Skin of body (tissue), 1 donor: ENCODE measurements at regions not wholly inside any gene's neighbourhood (a gene's known extent, or its start where the extent isn't known, plus 50 kb on each side); places are given as distances from the start of the nearest gene placed in this dataset.
"Not testable (repeated sequence)": the region's sequence is repeated elsewhere in the genome, so short reads cannot be mapped to it uniquely, and the experiment has no call there.

Source experiments
- DNase-seq: peaks from one replicate; lab custom pipeline; 2025; lab: John Stamatoyannopoulos, UW

DNA sequence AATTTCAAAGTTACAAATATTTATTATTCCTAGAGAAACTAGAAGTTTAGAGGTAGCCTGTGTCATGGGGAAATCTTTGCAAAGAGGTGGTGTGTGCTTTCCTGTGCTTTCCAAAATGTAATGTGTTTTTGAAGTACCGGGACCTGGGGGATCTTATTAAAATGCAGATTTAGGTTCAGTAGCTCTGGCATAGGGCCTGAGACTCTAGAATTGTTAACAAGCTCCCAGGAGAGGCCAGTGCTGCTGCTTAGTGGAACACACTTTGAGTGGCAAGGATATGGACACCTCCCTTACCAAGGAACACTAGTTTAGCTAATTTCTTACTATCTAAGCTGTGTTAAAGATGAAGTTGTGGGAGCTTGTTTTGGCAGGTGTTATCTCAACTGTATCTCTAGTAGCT lies 428.9 kb downstream of the VGLL3 start:
- no peak for DNase-seq

DNA sequence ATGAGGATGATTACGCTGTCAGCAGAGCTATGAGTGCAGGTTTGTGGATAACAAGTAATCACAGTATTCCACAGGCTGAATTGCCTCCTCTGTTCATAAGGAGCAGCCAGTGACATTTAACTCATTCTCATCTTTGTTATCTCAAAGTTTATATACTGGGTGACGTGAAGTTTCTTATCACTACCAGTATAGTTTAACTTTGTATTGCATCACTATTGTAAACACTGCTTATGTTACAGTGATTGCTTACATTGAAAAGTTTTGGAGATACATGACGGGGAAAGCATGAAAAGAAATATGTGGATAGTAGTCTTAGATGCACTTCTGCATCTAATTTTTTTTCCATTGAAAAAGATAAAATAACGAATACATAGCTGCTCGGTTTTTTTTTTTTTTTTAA lies 429.7 kb downstream of the VGLL3 start:
- no peak for DNase-seq

DNA sequence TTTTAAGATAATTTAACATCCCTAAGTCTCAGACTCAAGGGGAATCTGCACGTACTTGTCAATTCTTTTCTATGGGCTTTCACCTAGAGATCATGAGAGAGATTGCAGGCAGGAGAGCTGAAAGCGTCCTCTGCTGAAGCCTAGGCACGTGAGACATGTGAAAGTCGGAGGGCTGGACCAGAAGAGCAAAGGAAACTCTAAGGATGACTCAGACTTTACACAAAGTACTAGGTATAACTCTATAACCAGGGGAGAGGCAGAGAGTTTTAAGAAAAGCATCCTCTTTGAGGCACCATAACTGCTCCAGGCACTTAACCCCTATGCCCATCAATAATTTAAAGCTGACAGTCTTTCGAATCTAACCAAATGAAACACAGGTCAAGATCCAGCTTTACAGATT lies 436.6 kb downstream of the VGLL3 start:
- no peak for DNase-seq

DNA sequence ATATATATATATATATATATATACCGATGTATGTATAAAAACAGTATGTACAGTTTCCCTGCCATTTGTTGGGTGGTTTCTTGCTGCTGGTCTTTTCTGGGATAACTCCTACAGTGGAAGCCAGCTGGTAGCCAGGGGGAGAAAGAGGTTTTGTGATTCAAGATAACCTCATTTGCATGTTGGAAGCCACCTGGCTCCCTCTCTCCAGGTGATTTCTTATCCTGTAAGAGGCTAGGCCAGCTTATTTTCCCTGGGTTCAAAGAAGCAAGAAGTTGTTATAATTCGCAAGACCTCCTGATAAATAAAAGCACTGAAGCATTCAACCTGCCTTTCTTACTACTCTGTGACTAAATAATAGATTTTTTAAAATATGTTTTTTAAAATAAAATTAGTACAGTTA lies 443.3 kb downstream of the VGLL3 start:
- DNase-seq: no peak

DNA sequence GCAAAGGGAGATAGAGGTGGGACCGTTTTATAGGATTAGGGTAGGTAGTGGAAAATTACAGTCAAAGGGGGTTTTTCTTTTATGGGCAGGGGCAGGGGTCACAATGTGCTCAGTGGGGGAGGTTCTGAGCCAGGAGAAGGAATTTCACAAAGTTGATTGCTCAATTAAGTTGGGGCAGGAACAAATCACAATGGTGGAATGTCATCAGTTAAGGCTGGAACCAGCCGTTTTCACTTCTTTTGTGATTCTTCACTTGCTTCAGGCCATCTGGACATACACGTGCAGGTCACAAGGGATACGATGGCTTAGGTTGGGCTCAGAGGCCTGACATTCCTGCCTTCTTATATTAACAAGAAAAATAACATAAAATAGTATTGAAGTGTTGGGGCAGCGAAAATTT lies 453.8 kb downstream of the VGLL3 start:
- DNase-seq: no peak

DNA sequence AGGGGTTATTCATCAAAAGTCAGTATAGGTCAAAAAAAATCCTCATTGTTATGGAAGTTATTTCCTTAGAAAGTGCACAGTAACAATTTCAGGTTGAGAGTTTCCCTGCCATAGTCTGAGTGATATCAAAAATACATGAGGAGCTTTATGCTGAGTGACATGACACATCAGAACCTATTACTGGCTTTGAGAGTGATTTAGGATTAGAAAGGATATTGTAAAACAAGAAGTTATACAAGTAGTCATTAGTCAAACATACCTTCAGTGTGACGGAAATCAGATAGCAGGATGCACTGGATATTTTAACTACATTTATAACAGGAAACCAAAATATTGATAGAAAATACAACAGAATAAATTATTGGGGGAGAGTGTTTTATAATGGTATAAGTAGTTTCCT lies 471.1 kb downstream of the VGLL3 start:
- DNase-seq: no peak

GRCh38 chr3:86481636-86482035 lies 509.3 kb downstream of the VGLL3 start:
- DNase-seq: no peak

DNA sequence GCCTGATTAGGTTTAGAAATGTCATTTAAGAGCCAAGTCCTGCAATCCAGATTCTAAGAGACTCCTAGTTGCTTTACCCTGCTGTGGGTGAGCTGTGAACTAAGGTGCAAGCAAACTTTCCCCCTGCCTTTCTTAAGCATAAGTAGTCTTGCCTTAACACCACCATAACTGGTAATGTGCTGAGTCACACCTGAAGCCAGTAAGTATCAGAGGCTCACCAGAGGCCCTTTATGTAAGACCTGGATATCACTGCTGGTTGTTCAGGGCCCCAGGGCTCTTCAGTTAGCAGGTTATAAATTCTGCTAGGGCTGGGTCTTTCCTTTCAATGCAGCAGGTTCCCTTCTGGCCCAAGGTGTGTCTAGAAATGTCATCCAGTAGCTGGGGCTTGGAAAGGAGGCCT lies 509.9 kb downstream of the VGLL3 start:
- no peak for DNase-seq

- DNase-seq: no peak
Measured at GRCh38 chr3:86464180-86464579, 526.8 kb downstream of the VGLL3 start.

DNA sequence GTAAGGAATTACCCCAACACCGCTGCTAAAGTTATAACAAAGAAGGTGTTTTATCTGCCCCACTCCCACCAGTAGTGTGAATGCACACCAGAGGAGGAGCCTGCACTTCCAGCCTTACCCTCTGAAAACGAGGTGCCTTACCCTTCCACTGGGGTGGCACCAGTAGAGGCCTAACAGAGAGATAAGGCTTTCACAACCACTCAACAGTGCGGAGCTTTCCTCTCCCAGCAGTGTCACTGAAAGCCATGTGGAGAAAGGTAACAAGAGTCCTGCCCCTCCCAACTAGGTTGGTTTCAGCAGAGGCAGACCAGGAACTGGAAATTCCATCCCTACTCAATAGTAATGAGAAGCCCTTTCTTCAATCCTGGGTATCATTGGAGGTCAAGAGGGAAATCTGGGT lies 539.2 kb downstream of the VGLL3 start:
- no peak for DNase-seq

DNA sequence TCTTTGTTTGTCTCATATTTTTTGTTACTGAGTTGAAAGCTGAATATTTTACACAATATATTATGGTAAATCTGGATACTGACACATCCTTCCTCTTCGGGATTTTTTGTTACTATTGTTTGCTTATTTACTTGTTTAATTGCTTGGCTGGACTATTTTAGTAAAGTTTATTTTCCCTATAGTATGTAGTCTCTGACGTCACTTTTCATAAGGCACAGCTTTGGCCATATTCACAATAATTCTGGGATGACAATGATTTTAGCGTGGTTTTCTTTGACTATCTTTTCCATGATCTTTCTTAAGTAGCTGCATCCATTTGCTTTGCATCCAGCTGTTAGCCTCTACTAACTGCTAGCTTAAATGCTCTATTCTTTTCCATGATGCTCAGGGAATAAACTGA lies 552.4 kb downstream of the VGLL3 start:
- no peak for DNase-seq

DNA sequence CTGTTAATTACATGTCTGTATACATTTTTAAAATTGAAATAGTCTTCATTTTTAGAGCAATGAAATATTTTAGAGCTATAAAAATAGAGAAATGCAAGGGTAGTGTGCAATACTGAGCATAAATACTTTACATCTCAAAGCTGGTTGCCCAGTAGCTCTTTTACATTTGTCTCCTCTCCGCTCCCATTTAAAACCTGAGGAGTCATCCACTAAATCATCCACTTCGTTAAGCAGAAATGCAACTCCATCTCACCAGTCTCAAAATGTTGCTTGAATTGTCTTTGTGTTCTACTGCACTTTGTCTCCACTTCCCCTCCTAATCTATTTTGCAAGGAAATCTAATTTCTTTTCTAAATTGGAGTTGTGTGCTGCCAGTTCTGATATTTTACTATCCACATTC lies 563.6 kb downstream of the VGLL3 start:
- no peak for DNase-seq

- no peak for DNase-seq
Measured at GRCh38 chr3:86420990-86421739, 569.8 kb downstream of the VGLL3 start.

DNA sequence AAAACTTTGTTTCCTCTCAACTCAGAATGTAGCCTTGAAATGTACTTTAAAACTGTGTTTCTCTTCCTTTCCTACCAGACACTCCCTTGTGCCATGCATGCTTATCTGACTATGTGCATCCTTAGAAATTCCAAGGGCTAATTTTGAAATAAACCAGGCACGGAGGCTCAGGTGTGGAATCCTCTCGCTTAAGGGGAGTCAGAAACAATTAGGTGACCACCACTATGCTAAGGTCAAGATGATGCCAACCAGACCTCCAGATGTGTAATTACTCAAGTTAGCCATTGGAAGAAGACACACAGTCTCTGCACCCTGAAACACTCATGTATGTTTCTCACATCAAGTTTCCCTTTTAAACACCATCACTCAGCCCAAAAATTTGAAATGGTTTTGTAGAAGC lies 572.1 kb downstream of the VGLL3 start:
- DNase-seq: no peak

- no peak for DNase-seq
Measured at GRCh38 chr3:86416334-86416733, 574.6 kb downstream of the VGLL3 start.

DNA sequence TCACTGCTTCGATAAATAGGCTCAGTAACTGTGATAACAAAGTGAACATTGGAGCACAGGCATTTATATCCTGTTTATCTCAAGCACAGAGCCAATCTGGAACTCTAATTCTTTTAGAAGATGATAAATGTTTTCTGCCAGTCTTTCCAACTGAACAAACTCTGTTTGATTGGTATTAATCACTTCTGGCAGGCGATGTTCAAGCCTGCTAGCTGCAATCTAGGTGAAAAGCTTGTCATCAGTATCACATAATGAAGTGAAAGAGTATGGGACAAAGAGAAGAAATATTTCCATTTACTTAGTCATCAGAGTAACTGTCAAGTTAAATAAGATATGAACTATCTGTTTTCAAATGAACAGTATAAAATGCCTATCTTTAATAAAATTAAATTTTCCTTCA lies 577.3 kb downstream of the VGLL3 start:
- DNase-seq: no peak

DNA sequence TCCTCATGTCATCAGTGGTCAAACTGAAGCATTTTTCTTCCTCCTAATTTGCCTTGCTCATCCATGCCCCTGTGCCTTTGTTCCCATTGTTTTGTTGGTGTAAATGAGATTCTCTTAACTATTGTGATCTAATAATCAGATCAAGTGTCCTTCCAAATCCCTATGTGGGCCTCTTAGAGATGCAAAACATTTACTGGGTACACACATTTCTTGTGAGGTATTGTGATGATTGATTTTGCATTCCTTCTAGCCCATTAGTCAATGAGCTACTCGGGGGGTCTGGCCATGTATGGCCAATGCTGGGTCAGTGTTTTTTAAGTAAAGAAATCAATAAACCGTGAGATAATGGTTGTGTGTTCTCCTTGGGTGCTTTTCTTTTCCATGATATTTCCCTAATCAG lies 580.4 kb downstream of the VGLL3 start:
- no peak for DNase-seq

- not testable (repeated sequence) for DNase-seq
Measured at GRCh38 chr3:86389759-86390158, 601.2 kb downstream of the VGLL3 start.

DNA sequence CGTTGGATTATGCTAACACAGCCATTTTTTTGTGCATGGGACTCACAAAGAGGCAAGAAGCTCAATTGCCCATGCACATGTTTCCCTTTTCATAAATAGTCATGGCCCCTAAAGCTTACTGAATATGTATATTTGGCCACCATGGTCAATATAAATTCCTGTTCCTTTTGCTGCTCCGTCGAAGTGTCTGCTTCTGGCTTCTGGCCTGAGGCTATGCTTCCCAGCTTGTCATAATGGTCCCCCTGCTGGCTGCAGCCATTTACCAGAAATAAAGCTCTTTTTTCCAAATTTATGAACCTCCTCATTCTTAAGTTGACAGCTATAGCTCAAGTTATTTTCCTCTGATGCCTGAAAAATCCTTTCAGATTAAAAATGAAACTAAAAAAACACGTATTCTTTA lies 602.1 kb downstream of the VGLL3 start:
- no peak for DNase-seq

- no peak for DNase-seq
Measured at GRCh38 chr3:86382556-86382955, 608.4 kb downstream of the VGLL3 start.

DNA sequence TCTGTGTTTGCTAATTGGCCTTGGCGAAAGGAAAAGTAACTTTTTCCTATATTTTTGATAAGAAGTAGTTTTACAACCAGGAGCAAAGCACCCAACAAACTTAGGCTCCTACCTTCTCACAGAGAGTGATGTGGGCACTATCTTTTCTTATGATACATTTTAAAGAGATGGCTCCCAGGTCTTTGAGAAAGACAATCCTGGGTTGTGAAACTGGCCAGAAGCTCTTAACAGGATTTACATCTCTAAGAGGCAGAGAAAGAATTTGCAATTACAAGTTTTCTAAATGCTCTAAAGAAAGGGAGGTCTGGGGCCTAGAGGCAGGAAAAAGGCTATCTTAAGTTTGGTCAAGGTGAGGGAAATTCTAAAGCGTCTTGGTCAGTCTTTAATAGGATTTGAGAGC lies 609.7 kb downstream of the VGLL3 start:
- no peak for DNase-seq

- no peak for DNase-seq
Measured at GRCh38 chr3:86379280-86379679, 611.7 kb downstream of the VGLL3 start.

- DNase-seq: no peak
Measured at GRCh38 chr3:86378829-86379228, 612.1 kb downstream of the VGLL3 start.

DNA sequence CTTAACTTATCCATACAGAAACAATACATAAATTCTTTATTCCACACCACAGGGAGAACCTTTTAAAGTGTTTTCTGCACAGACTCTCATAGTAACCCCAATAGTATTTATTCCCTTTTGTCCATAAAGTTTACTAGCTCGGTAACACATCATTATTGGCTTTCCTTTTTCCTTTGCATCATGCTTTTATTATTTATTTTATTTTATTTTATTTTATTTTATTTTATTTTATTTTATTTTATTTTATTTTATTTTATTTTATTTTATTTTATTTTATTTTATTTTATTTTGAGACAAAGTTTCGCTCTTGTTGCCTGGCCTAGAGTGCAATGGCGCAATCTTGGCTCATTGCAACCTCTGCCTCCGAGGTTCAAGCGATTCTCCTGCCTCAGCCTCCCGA lies 655.4 kb downstream of the VGLL3 start:
- DNase-seq: not testable (repeated sequence)
